Stimulated activated CD8-positive, alpha-beta memory T cell treated with anti-CD3 and anti-CD28 coated beads, Interleukin-2, amount 100 ng/mL, for 1 hour (primary cell): ENCODE measurements at regions not wholly inside any gene's neighbourhood (a gene's known extent, or its start where the extent isn't known, plus 50 kb on each side); places are given as distances from the start of the nearest gene placed in this dataset.
"Not testable (repeated sequence)": the region's sequence is repeated elsewhere in the genome, so short reads cannot be mapped to it uniquely, and the experiment has no call there.

Source experiments
- DNase-seq, 2 donors: peaks; one replicate each; pipeline ENCODE4 v3.0.0-alpha.2; 2020; ENCODE audit warnings: low read depth in 2 of 2

DNA sequence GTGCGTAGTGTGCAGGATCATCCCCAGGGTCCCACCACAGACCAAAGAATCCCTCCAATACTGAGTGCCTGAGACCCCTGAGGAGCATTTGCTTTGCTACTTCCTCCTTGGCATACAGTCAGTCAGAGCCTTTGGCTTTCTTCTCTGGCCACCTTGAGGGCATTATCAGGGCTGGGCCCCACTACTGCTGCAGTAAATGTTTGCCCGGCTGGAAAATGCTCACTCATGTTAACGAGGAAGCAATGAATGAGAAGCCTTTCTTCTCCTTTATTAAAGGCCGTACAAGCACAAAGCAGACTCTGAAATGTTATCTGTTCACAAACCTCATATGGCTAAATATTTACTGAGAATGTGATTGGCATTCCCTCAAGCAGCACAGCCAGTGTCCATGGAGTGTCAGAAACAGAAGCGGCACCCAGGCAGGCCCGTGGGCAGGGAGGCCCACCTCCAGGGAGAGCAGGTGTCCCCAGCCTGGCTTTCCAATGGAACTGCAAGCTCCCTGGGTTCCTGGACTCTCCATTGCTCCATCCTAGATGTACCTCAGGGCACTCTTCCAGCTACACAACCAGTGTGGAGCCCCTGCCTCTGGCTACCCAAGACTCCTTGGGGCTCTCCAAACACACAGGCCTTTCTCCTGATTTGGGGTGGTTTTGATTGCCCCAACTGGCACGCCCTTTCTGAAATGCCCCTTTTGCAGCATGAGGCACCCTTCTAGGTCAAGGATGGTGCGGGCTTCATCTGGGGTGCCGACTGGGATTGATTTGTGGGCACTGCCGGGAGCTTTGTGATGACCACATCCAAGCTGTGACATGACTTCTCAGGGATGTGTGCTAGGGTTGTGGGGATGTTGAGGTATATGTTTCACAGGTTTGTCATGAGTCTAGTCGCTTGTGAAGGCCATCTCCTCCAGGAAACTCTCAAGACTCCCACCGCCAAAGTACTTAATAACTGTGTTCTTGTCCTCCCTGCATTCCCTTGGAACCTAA, 195.6 kb downstream of the FAM43A start:
- DNase-seq: no peak

DNA sequence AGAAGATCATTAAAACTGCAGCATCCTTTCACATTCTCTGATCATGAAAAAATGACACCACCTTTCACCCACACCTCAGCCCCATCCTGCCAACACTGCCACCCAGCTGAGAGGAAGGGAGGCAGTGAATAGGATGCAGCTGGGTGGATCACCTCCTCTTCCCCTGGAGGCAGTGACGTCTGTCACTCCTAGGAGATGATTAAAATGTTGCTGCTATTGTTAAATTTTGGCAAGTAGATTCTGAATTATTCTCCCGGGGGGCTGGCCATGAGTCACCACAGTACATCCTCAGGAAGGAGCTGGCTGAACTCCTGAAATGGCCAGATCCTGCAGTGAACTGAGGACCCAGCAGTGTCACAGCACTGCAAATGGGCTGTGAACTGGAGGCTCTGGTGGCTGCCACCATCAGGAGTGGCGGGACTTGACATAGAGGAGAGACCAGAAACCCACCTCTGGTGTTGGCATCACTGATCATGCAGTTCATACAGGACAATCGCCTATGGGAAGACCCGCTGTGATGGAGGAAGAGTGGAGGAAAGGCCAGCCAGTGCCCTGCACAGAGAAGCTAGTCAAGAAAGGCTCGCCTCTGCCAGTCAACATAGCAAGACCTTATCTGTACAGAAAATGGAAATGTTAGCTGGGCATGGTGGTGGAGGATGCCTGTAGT, 199.1 kb downstream of the FAM43A start:
- no peak for DNase-seq

DNA sequence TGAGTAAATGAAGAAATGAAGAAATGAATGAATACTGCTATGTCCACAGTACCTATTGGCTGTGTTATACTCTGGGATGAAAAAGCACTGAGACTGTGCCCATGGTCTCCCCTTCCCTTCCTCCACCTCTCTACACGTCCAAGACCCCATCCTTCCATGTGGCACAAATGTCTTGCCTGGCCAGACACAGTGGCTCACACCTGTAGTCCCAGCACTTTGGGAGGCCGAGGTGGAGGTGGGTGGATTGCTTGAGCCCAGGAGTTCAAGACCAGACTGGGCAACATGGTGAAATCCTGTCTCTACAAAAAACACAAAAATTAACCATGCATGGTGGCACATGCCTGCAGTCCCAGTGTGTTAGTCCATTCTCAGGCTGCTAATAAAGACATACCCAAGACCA, 200.1 kb downstream of the FAM43A start:
- no peak for DNase-seq

DNA sequence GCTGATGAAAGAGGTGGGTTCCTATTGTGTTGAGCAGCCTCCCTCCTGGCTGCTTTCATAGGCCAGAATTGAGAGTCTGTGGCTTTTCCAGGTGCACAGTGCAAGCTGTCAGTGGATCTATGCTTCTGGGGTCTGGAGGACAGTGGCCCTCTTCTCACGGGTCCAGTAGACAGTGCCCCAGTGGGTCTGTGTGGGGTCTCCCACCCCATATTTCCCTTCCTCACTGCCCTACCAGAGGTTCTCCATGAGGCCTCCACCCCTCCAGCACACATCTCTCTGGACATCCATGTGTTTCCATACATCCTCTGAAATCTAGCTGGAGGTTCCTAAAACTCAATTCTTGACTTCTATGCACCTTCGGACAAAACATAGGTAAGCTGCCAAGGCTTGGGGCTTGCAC, 201.2 kb downstream of the FAM43A start:
- no peak for DNase-seq

DNA sequence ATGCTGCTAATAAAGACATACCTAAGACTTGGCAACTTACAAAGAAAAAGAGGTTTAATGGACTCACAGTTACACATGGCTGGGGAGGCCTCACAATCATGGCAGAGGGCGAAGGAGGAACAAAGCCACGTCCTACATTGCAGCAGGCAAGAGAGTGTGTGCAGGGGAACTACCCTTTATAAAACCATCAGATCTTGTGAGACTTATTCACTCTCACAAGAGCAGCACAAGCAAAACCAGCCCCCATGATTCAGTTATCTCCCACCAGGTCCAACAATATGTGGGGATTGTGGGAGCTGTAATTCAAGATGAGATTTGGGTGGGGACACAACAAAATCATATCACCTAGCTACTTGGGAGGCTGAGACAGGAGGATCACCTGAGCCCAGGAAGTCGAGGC, 202.4 kb downstream of the FAM43A start:
- not testable (repeated sequence) for DNase-seq

DNA sequence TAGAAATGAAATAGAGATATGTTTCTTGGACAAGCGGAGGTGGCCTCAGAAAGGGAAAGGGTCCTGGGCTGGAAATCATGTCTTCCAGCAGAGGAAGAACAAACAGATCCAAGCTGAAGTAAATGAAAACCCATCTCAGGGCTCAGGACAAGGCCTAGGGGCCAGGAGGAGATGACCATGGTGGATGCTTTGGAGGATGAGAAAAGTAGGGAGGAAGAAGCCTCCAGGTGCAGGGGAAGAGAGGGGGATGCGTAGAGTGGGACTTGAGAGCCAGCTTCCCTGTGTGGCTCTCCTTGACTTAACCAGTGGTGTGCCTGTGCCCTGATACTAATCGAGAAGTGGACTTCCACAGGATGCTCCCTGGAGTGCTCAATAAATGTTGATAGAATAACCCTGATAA, 203.2 kb downstream of the FAM43A start:
- no peak for DNase-seq

DNA sequence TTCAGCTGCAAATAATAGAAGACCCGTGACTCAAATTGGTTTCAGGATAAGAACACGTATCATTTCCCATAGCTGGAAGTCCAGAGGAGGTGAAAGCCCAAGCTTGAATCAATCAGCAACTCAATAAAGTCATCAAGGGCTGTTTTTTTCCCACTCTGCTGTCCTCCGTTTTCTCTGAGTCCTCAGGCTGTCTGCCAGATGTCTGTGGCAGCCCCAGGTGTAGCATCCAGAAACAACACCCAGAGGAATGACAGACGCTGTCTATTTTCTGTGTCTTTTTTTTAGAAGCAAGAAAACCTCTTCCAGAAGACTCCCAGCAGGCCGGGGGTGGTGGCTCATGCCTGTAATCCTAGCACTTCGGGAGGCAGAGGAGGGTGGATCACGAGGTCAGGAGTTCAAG, 204.4 kb downstream of the FAM43A start:
- DNase-seq: no peak

DNA sequence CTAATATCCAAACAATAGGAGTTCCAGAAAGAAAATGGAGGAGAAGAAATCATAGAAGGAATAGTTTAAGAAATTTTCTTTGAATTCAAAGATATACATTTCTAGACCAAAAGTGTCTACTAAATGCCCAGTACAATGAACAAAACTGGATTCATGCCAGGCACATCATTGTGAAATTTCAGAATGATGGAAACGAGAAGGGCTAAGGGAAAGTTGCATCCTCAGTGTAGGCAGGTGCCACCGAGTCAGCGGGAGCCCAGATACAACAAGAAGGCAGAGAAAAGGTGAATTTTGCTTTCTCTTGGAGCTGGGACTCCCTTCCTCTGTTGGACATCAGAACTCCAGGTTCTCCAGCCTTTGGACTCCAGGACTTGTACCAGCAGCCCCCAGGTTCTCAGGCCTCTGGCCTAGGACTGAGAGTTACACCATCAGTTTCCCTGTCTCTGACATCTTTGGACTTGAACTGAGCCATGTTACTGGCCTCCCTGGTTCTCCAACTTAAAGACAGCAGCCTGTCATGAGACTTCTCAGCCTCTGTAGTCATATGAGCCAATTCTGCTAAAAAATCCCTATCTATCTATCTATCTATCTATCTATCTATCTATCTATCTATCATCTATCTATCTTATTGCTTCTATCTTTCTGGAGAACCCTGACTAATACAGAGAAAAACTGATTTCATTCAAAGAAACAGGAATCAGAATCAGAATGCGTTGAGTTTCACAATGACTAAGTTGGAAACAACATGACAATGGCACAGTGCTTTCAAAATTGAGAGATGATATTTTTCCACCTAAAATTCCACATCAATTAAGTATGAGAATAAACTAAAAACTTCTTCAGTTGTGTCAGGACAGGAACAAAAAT, 207.7 kb downstream of the FAM43A start:
- DNase-seq: no peak

DNA sequence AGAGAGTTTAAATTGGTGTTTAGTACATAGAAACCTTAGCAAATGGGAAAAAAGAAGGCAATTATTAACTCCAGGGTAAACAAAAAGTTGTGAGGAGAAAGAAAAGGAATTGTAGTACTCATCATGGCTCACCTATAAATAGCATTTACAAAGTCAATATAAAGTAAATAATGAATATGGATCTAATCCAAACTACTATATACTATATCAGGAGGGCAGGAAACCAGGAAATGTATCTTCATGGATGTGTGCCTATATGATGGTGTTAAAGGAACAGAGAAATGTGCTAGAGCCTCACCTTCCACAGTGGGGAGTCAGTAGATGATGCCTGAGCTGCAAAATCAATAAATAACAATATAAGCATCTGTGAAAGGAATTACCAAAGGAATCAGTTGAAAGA, 208.9 kb downstream of the FAM43A start:
- DNase-seq: no peak

DNA sequence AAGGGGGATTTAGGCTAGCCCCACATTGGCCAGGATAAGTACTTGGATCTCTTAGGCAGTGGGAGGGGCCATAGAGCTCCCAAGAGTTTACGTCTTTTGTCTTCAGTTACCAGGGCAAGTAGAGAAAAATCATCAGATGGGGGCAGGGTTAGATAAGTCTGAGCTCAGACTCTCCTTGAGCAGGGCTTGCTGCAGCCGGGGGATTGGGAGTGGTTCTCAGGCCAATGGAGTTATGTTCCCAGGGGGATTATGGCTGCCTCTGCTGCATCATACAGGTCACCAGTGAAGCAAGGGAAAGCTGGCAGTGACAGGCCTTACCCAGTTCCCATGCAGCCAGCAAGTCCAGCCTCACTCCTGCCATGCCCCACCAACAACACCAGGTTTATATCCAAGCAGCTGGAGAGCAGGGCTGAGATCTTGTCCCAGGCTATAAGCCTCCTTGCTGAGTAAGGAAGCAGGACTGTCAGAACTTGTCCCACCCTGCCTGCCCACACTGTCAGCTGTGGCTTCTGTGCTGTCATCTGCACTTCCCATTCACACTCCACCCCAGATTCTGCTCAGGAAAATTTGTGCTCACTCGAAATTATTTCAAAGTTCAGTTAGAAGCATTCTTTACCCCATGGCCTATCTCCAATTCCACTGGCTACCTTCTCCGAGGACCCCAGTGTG, 215.3 kb downstream of the FAM43A start:
- DNase-seq: no peak

DNA sequence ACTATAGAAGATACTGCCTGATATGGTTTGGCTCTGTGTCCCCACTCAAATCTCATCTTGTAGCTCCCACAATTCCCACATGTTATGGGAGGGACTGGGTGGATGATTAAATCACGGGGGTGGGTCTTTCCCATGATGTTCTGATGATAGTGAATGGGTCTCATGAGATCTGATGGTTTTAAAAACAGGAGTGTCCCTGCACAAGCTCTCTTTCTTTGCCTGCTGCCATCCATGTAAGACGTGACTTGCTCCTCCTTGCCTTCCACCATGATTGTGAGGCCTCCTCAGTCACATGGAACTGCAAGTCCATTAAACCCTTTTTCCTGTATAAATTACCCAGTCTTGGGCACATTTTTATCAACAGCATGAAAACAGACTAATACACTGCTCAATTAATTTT, 217.8 kb downstream of the FAM43A start:
- not testable (repeated sequence) for DNase-seq

DNA sequence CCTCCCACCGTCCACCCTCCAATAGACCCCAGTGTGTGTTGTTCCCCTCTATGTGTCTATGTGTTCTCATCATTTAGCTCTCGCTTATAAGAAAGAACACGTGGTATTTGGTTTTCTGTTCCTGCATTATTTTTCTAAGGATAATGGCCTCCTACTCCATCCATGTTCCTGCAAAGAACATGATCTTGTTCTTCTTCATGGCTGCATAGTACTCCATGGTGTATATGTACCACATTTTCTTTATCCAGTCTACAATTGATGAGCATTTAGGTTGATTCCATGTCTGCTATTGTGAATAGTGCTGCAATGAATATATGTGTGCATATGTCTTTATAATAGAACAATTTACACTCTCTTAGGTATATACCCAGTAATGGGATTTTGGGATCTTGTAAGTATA, 219.3 kb downstream of the FAM43A start:
- not testable (repeated sequence) for DNase-seq

DNA sequence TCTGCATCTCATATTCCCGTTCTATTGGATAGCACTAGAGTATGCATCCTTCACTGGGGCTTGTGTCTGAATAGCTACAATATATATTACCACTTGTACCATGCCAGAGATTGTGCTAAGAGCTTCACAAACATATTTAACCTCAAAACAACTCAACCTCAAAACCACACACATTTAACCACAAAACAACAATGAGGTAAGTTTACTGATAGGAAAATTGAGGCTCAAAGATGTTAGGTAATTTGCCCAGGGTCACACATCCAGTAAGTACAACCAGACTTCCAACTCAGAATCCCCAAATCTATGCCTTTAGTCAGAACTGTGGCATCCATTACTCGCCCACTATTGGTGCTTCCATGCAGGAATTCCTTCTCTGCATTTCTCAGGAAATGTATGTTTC, 220.0 kb downstream of the FAM43A start:
- no peak for DNase-seq

DNA sequence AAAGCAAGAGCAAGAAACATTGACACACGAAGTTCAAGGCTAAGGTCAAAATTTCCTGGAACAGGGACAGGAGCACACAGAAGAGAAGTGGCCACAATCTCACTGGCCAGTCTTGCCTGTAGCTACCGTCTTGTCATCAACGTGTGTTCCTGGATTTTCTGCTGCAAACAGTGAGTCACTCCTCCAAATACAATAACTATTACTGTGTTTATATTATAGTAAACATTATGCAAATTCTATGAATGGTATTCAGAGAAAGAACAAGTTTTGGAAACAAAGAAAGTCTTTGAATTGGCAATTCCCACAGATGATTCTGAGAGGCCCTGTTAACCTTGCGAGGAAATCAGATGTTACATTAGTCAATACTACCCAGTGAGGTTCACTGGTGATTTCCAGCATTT, 220.5 kb downstream of the FAM43A start:
- DNase-seq: no peak

DNA sequence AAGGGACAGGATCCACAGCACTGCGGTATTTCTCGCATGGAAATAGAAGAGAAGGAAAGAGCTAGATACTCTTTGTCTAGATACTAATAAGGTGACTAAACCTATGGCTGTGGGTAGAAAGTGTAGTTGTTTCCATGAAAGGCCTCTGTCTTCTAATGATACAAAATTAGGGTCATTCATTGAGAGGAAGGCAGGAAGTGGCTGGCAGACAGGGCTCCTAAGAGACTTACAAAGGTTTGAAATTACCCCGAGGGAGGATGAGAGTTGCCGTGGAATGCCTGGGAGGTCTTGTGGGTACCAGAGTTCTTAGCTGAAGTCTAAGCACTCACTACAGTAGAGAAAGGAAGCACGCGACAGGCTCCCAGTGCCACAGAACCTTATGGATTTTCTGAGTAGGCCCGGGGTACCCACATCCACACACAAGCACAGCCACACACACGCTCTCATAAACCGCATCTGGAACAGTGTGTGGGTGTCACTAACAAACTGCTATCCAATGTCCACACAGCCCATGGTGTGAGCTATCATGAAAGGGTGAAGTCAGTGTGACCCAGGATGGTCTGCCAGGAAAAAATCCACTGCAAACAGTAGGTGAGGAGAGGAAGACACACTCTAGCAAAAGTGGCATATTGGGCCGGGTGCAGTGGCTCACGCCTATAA, 221.4 kb downstream of the FAM43A start:
- DNase-seq: no peak

DNA sequence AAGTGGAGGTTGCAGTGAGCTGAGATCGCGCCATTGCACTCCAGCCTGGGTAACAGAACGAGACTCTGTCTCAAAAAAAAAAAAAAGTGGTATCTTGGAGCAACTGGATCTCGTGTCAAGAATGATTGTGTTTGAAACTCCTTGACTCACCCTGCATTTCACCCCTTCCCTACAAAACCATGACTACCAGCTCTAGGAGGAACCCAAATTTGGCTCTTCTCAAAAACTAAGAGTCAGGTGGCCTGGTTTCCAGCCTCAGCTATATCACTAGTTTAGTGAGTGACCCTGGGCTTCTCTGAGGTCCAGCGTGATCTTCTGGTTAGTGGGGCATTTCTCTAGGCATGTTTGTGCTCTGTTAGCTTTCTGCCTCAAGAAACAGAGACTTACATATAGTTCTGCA, 222.1 kb downstream of the FAM43A start:
- DNase-seq: no peak

DNA sequence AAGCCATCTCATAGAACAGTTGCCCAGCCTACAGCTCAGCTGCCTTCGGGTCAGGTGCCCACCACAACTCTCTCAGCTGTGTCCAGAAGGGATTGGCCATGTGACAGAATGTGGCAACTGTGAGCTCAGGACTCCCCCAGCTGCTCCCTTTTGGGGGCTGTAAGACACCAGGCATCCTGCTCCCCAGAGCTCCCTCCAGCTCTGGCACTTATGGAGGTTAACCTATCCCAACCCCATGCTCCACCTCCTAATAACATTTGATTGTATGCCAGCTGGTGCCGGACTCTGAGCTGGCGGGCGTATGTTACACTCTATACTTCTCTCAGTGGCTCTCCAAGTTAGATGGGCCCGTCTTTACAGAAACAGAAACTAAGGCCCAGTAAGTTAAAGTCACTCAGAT, 222.8 kb downstream of the FAM43A start:
- no peak for DNase-seq

DNA sequence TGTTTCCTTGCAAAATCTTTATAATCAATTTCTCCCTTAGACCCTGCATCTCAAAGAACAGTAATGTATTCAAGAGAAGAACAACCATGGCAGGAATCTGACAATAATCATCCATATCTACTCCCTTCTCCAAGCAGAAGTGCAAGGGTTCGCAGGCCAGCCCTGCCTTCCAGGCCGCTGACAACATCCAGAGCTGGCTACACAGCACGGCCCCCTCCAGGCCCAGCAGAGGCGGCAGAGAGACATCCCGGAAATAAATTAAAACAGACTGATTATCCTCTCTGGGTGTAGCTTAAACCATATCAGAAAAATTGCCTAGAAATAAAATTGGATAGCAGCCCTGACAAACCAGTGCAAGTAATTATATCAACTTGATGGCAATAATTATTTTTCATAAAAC, 223.3 kb downstream of the FAM43A start:
- DNase-seq: no peak

DNA sequence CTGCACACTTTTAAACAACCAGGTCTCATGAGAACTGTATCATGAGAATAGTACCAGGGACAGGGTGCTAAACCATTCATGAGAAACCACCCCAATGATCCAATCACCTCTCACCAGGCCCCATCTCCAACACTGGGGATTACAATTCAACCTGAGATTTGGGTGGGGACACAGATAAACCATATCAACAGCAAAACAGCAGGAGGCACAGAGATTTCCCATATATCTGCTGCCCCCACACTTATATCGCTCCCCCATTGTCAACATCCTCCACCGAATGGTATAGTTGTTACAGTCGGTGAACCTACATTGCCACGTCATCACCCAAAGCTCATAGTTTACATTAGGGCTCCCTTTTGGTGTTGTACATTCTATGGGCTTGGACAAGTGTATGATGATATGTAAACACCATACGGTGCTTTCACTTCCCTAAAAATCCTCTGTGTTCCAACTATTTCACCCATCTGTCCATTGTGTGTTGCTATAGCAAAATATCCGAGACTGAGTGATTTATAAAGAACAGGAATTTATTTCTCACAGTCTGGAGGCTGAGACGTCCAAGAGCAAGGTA, 224.8 kb downstream of the FAM43A start:
- no peak for DNase-seq

DNA sequence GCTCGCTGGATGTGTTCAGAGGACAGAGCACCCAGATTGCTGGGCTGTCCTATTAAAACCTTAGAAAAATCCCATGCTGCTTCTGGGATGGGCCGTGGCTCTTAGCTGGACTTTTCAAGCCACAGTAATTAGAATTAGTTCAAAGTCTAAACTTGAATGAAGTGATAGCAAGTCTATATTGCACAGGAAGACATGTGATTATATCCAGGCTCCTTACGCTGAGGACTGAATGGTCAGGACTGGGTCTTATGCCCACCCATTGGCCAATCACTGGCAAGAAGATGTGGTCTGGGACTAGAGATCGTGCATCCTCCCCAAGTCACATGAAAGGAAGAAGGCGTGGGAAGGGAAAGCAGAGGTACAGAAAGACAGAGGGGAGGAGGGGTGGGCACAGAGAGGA, 227.6 kb downstream of the FAM43A start:
- DNase-seq: no peak

DNA sequence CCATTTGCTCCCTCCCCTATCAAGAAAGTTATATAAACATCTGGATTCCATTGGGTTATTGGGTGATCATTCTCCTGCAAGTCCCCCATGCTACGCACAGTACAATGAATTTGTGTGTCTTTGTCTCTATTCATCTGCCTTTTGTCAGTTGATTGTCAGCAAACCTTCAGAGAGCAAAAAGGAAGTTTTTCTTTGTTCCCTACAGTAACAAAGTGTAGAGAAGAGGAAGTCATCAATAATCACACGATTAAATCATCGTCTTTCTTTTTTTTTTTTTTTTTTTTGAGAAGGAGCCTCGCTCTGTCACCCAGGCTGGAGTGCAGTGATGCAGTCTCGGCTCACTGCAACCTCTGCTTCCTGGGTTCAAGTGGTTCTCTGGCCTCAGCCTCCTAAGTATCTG, 239.2 kb downstream of the FAM43A start:
- DNase-seq: not testable (repeated sequence)
